Daoy (cell line): ENCODE measurements at regions not wholly inside any gene's neighbourhood (a gene's known extent, or its start where the extent isn't known, plus 50 kb on each side); places are given as distances from the start of the nearest gene placed in this dataset.
"Not testable (repeated sequence)": the region's sequence is repeated elsewhere in the genome, so short reads cannot be mapped to it uniquely, and the experiment has no call there.

Experiments used
- DNase-seq: peaks from one replicate; pipeline ENCODE4 v3.0.0-alpha.2; 2015; ENCODE audit warnings: low read depth

DNA sequence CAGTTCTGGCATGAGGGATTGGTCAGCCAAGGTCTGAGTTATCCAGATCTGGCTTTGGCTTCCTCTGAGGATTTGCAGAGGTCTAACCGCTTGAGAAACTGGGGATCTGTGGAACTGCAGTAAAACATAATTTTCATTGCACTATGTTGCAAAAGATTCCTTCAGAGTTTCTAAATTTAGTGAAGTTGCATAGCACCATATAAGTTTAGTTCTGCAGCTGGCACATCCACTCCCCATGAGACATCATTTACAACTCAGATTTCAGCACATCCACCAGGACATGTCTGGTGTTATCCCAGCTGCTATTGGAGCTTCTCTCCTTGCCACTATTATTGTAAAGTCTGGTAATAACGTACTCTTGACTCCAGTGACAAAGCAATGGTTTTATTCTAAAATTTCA, 181.5 kb downstream of the CWF19L2 start:
- DNase-seq = no peak

DNA sequence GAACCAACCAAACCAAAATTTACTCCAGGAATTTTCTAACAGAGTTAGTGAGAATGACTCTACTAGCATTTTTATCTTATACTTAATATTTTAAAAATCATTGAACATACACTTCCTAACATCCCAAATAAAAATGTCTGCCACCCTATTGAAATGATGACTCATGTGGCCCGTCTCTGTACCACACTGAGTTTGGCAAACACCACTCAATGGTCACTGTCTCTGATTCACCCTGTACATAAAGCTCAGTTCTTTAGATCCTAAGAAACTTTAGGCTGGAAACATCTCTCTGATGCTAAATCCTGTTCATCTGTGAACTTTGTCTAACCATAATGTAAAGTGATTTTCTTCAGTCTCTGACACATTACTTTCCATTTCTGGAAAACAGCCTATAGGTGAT, 182.0 kb downstream of the CWF19L2 start:
- peak; percentile 3 for DNase-seq

DNA sequence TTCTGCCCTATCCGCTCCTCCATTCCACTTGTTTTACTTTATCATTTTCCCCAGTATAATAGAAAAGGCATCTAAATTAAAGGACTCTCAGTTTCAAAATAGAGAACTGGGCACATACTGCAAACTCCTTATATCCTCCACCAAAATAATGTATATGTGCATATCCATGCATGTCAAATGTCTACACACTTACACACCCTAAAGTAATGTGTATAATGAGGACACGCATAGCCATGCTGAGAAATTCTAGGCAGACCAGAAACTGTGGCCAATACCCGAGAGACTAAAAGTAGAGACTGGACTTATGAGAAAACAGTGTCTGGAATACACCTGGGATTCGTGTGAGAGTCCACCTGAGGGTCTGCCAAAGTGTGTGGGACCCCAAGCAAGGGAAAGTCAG, 183.5 kb downstream of the CWF19L2 start:
- no peak for DNase-seq

GRCh38 chr11:107272561-107272960, 185.1 kb downstream of the CWF19L2 start:
- no peak for DNase-seq

GRCh38 chr11:107271425-107271824, 186.2 kb downstream of the CWF19L2 start:
- DNase-seq = no peak

- DNase-seq = no peak
Observed at GRCh38 chr11:107268977-107269376, 188.6 kb downstream of the CWF19L2 start.

DNA sequence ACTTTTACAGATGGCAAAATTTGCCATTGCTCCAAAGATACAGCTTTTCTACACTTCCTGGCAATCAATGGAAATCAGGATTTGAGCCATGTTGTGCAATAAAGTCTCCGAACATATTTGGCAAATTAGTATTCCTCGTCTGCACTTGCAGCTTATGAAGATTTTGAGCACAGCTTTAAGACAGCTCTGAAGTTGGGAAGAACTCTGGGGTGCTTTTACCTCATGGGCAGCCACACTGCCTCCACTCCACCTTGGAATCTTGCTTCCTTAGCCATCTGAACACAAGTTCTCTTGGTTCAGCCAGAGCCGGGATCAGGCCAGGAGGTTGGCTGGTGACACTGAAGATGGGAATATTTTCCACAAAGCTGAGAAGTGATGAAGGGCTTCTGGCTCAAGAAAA, 191.2 kb downstream of the CWF19L2 start:
- DNase-seq = no peak

DNA sequence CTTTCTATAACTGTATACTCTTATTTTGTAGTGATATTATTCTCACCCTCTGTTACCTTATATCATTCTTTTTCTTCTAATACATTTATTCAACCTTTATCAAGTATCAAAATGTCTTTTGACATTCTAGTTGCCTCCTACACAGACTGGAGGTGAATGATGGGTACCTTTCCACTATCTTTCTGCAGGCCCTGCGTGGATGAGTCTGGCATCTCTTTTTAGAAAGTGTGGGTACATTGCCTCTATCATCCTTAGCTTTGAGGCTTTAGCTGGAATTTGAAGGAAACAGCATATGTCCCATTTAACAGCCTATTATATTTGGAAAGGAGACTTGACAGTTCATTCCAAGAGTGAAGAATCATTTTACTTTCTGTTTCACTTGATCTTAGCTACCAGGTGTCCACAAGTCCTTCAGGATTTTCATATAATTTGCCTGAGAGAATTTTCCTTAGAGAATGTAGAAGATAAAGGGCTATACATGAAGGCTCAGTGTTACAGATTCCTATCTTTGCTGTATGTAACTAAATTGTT, 192.0 kb downstream of the CWF19L2 start:
- no peak for DNase-seq

DNA sequence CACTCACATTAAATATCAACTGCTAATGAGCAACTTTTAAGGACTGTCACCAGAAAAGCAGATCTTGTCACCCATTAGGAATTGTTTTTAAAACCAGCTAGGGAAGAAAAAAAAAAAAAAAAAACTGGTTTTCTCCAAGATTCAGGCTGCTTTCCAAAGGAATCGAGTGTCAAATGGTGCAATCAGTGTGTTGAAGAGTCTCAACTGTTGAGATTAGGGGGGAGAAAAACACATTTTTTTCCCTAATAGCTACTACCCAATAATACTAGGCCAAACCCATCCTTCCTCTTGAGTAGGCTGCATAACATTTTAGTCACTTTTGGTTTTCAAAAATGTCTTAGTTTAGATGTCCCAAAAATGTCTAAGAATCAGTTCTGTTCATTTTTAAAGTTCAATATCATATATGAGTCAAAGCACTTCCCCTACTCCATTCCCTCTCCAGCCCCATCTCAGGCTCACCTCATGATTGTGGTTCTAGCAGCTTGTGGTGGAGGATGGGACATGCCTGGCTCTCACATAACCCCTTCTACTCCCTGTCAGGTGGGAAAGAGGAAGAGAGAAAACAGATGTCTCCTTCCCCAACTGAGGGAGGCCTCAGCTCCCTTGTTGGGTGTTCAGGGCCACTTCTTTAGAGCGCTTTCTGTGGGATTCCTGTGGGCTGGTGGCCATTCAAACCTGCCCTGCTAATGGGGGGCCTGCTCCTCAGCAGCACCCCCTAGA, 193.6 kb downstream of the CWF19L2 start:
- DNase-seq = no peak

- DNase-seq = no peak
Observed at GRCh38 chr11:107259811-107260221, 197.8 kb downstream of the CWF19L2 start.

GRCh38 chr11:107257710-107258109, 199.9 kb downstream of the CWF19L2 start:
- DNase-seq = no peak

- not testable (repeated sequence) for DNase-seq
Observed at GRCh38 chr11:107253661-107254060, 204.0 kb downstream of the CWF19L2 start.

DNA sequence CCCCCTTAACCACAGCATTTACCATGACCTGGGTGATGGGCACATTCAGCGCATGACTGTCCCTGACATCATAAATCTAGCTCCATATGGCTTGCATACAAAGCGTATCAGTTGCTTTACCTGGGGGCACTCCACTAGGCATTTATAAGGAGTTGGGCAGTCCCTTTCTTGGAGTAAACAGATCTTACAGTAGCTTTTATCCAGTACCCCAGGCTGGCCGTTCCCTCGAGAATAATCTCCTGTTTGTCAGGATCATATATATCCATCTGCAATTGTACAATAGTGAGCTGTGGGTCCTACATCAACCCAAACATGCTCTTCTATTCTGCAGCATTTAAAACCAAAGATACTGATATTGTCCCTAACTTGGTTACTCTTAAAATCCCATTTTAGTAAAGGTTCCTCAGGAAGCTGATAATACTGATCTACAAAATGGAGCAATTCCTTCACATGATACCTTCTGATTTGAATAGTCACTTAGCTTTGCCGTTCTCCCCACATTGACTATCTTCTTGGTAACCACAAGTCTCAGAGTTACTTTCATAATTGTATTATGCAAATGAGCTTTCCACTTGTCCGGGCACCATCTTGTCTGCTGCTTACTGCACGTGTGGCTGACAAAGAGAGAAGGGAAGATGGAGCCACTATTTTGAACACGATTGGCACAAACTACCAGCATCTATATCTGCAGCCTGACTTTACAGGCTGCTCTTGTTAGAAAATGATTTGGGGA, 205.0 kb downstream of the CWF19L2 start:
- DNase-seq = no peak

- no peak for DNase-seq
Observed at GRCh38 chr11:107251298-107251697, 206.3 kb downstream of the CWF19L2 start.

GRCh38 chr11:107250017-107250416, 207.6 kb downstream of the CWF19L2 start:
- no peak for DNase-seq

DNA sequence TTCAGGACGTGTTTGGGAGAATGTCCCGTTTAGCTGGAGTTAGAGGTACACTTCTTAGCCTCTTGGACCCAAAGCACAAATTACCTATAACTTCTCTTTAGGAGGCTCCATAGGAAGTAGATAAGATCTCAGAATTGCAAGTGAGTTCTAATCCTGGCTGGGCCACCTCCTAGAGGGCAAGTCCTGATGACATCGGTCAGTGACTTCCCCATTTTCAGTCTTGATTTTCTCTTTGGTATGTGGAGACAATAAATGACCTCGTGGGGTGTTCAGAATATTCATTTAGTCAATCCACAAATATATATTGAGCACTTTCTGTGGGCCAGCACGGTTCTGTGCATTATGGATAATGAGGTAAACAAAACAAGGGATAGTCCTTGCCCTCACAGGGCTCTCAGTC, 208.6 kb downstream of the CWF19L2 start:
- no peak for DNase-seq

DNA sequence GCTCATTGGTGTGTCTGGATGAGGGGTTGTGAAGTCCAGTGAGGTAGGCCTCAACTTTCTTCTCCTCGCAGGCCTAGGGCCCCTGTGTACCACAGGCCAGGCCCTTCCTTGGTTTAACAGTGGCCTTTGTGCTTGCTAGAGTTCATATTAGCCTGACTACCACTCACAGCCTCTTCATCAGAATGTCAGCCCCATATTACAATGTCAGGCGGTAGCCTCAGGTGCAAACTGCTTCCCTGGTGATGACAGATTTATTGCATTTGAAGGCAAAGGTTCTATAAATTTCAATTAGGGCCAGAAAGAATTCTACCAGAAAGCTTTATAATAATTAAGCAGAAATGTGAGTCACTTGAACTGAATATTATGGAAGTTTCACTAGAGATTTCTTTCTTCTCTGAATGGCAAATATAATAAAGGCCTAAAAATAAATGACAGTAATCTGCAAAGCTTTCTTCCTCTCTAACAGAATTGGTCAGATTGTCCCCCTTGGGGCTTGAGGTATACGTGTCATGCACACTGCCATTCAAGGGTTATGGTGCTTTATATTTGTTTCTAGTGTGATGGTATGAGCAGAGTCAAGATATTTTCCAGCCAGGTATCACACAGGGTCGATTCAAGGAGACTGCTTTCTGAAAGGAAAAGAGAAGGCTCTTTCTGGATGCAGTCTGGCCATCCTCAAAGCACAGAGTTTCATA, 210.3 kb downstream of the CWF19L2 start:
- DNase-seq = no peak

GRCh38 chr11:107243929-107244328, 213.7 kb downstream of the CWF19L2 start:
- DNase-seq = no peak

DNA sequence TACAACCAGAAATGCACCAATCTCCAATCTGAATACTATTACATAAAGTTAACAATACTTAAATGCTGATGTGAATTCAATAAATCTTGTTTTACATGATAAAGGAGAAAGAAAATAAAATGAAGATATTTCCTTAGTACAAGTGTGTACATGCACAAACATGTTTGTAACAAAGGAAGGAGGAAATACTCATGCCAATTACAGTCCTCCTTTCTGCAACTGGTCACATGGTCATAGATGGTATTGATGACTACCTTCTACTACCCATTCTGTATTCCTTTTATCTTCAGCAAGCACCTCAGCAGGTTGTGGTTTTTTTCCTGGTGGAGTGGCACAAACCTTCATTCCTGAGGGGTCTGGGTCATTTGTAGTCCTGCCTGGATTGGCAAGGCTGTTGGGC, 214.2 kb upstream of the GUCY1A2 start:
- DNase-seq = no peak

DNA sequence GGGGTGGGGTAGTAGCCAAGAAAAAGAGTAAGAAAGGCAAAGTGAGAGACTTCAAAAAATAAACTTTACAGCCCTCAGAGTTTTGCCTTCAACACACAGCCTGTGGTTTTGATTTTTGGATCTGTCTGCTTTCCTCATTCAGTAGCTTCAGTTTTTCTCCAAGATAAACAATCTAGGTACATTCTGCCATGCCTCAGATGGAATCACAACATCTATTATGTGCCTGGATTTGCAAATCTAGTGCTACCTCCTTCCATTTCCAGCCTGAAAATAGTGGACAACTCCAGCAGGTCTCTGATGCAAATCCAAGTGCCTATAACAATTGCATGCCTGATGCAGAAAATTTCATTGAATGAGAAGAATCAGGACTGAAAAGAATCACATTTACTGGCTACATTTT, 206.6 kb upstream of the GUCY1A2 start:
- no peak for DNase-seq

DNA sequence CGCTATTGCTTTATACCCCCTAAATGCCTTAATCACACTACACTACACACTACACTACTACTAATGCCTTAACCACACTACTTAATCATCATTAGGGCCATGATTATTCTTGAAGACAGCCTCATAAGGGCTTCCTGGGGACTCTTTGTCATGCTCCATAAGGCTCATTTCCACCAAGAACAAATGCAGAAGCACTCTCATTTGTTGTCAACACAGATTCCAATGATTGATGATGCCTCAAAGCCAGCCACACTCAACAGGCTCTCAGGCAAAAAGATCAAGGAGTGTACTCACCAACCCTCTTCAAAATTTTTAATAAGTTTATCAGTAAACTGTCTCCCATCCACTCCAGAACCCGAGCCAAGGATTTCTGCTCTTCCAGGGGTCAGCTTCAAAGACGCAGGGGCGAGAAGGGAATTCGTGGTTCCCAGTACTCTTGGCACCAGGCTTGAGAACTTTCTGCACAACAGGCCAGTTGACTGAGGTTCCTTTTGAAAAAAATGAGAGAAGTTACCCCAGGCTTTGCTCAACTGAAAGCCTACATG, 204.7 kb upstream of the GUCY1A2 start:
- no peak for DNase-seq

DNA sequence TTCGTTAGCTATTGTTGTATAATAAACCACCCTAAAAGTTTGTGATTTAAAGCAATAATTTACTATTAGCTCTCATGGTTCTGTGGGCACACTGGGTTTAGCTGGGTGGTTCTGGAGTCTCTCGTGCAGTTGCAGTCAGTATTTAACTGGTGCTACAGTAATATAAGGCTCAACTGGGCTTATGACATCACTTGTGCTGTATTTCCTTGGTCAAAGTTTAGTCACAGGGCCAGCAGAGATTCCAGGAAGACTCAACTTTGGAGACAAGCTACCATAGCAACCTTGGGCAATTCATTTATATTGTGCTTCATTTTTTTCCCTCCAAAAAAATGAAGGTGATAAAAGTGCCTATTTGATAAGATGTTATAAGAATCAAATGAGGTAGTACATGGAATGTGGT, 204.2 kb upstream of the GUCY1A2 start:
- no peak for DNase-seq
